ENCODE measurements at regions not wholly inside any gene's neighbourhood (a gene's known extent, or its start where the extent isn't known, plus 50 kb on each side); places are given as distances from the start of the nearest gene placed in this dataset.

GRCh38 chr14:82492157-82492556, 958.5 kb upstream of the SEL1L start:
- no peak for DNase-seq

- no peak for DNase-seq
These were observed 966.6 kb upstream of the SEL1L start for GRCh38 chr14:82500222-82500621.

GRCh38 chr14:82501554-82501953, 967.9 kb upstream of the SEL1L start:
- DNase-seq, result no peak

GRCh38 chr14:82502043-82502442, 968.4 kb upstream of the SEL1L start:
- DNase-seq, result no peak

- DNase-seq, result no peak
These were observed 971.2 kb upstream of the SEL1L start for GRCh38 chr14:82504894-82505293.

- DNase-seq, result no peak
These were observed 976.4 kb upstream of the SEL1L start for GRCh38 chr14:82510007-82510406.

- DNase-seq, result no peak
These were observed 977.7 kb upstream of the SEL1L start for GRCh38 chr14:82511399-82511798.

- no peak for DNase-seq
These were observed 987.1 kb upstream of the SEL1L start for GRCh38 chr14:82520765-82521164.

- DNase-seq, result no peak
These were observed 987.5 kb upstream of the SEL1L start for GRCh38 chr14:82521191-82521590.

GRCh38 chr14:82528016-82528415, 994.4 kb upstream of the SEL1L start:
- DNase-seq, result peak; percentile 1

- DNase-seq, result no peak
These were observed 999.7 kb upstream of the SEL1L start for GRCh38 chr14:82533351-82533750.

GRCh38 chr14:82536566-82536965, 1002.9 kb upstream of the SEL1L start:
- DNase-seq, result no peak

GRCh38 chr14:82537831-82538230, 1004.2 kb upstream of the SEL1L start:
- DNase-seq, result no peak

GRCh38 chr14:82546401-82546800, 1012.7 kb upstream of the SEL1L start:
- DNase-seq, result no peak

GRCh38 chr14:82549306-82549990, 1015.8 kb upstream of the SEL1L start:
- DNase-seq, result no peak

- no peak for DNase-seq
These were observed 1029.2 kb upstream of the SEL1L start for GRCh38 chr14:82562881-82563280.

- no peak for DNase-seq
These were observed 1032.2 kb upstream of the SEL1L start for GRCh38 chr14:82565825-82566224.

- no peak for DNase-seq
These were observed 1053.6 kb upstream of the SEL1L start for GRCh38 chr14:82587226-82587625.

GRCh38 chr14:82595466-82595865, 1061.8 kb upstream of the SEL1L start:
- DNase-seq, result no peak

- no peak for DNase-seq
These were observed 1069.1 kb upstream of the SEL1L start for GRCh38 chr14:82602794-82603193.

- DNase-seq, result no peak
These were observed 1071.2 kb upstream of the SEL1L start for GRCh38 chr14:82604819-82605218.

- no peak for DNase-seq
These were observed 1088.3 kb upstream of the SEL1L start for GRCh38 chr14:82621881-82622450.

GRCh38 chr14:82626156-82627066, 1092.8 kb upstream of the SEL1L start:
- DNase-seq, result no peak

GRCh38 chr14:82635915-82636314, 1102.3 kb upstream of the SEL1L start:
- DNase-seq, result no peak
